ENCODE measurements at regions not wholly inside any gene's neighbourhood (a gene's known extent, or its start where the extent isn't known, plus 50 kb on each side); places are given as distances from the start of the nearest gene placed in this dataset.
"Not testable (repeated sequence)": the region's sequence is repeated elsewhere in the genome, so short reads cannot be mapped to it uniquely, and the experiment has no call there.

- DNase-seq (ENCODE audit: low spot score): peak; percentile 44
- H3K4me1 ChIP-seq: no peaks in the 10 kb centered on the region
- no peaks in the 10 kb centered on the region for H3K36me3 ChIP-seq
- no peaks in the 10 kb centered on the region for H3K9me3 ChIP-seq
- no peak overlapping the region for H3K4me3 ChIP-seq
- H3K27me3 ChIP-seq: no peaks in the 10 kb centered on the region
- TF ChIP-seq, protein P1, sequence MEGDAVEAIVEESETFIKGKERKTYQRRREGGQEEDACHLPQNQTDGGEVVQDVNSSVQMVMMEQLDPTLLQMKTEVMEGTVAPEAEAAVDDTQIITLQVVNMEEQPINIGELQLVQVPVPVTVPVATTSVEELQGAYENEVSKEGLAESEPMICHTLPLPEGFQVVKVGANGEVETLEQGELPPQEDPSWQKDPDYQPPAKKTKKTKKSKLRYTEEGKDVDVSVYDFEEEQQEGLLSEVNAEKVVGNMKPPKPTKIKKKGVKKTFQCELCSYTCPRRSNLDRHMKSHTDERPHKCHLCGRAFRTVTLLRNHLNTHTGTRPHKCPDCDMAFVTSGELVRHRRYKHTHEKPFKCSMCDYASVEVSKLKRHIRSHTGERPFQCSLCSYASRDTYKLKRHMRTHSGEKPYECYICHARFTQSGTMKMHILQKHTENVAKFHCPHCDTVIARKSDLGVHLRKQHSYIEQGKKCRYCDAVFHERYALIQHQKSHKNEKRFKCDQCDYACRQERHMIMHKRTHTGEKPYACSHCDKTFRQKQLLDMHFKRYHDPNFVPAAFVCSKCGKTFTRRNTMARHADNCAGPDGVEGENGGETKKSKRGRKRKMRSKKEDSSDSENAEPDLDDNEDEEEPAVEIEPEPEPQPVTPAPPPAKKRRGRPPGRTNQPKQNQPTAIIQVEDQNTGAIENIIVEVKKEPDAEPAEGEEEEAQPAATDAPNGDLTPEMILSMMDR (IDR thresholded peaks at IDR 0.05): no peak
- no peak overlapping the region for H3K27ac ChIP-seq
Observed at GRCh38 chr22:48758881-48759875, 1068.5 kb downstream of the BRD1 start.

- H3K4me1 ChIP-seq: no peaks in the 10 kb centered on the region
- no peak overlapping the region for H3K27ac ChIP-seq
- H3K4me3 ChIP-seq: no peak overlapping the region
- DNase-seq (ENCODE audit: low spot score): peak; percentile 43
- TF ChIP-seq, protein P1 (IDR thresholded peaks at IDR 0.05): no peak
- no peaks in the 10 kb centered on the region for H3K9me3 ChIP-seq
- no peaks in the 10 kb centered on the region for H3K36me3 ChIP-seq
- no peaks in the 10 kb centered on the region for H3K27me3 ChIP-seq
Observed at GRCh38 chr22:48757985-48758561, 1069.6 kb downstream of the BRD1 start.

- H3K27me3 ChIP-seq: no peaks in the 10 kb centered on the region
- H3K4me1 ChIP-seq: no peaks in the 10 kb centered on the region
- no peak overlapping the region for H3K27ac ChIP-seq
- peak; percentile 16 for DNase-seq (ENCODE audit: low spot score)
- no peaks in the 10 kb centered on the region for H3K9me3 ChIP-seq
- no peak overlapping the region for H3K4me3 ChIP-seq
- TF ChIP-seq, protein P1 (IDR thresholded peaks at IDR 0.05): no peak
- H3K36me3 ChIP-seq: no peaks in the 10 kb centered on the region
Observed at GRCh38 chr22:48757581-48757980, 1070.1 kb downstream of the BRD1 start.

GRCh38 chr22:48757135-48757534, 1070.5 kb downstream of the BRD1 start:
- H3K27ac ChIP-seq; H3K27me3 ChIP-seq; H3K4me3 ChIP-seq; DNase-seq (ENCODE audit: low spot score); H3K4me1 ChIP-seq; H3K9me3 ChIP-seq; H3K36me3 ChIP-seq: not testable (repeated sequence)

DNA sequence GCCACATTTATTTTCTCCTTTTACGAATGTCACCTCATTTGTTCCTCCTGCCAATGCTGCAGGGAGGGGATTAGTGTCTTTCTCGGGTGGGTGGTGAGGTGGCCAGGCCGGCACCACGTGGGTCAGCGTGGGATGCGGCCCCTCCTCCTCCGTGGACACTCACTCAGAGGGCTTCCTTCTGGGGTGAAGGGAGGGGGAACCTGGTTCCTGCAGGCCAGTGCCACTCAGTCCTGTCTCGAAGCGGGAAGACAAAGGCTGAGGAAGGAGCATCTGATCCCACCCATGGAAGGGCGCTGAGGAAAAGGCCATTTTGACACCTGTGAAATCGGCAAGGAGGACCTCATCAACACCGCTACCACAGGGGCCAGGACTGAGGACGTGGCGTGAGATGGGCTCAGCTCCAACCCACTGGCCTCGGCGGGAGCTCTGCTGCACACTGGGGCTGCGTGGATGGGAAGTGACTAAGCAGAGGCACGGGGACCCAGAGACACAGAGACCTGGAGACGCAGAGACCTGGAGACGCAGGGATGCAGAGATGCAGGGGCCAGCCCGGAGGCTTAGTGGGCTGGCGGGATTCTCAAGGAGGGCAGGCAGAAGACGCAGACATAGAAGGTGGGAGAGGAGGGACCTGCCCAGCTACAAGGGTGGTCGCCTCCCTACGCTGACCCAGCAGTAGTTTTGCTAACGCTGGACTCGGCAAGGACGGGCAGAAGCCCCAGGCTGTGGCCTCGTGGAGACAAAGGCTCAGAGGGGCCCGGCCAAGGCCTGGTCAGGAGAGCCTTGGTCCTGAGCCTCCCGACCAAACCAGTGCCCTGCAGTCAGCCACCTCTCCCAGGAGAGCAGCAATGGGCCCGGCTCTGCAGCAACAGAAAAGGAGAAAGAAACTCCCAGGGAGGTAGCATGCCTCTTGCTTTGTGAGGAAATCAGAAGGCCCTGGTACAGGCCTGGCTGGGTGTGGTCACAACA, 1071.2 kb downstream of the BRD1 start:
- TF ChIP-seq, protein P1 (IDR thresholded peaks at IDR 0.05): no peak
- H3K27ac ChIP-seq: no peak overlapping the region
- no peak overlapping the region for H3K4me3 ChIP-seq
- no peaks in the 10 kb centered on the region for H3K36me3 ChIP-seq
- no peaks in the 10 kb centered on the region for H3K9me3 ChIP-seq
- DNase-seq (ENCODE audit: low spot score): peak; percentile 43
- H3K27me3 ChIP-seq: no peaks in the 10 kb centered on the region
- no peaks in the 10 kb centered on the region for H3K4me1 ChIP-seq

Data from right atrium auricular region (tissue), 2 donors.